Right renal pelvis (tissue), 4 donors: ENCODE measurements at regions not wholly inside any gene's neighbourhood (a gene's known extent, or its start where the extent isn't known, plus 50 kb on each side); places are given as distances from the start of the nearest gene placed in this dataset.

Experiments used
- DNase-seq, 4 donors: peaks; one replicate each; pipeline ENCODE4 v3.0.0-alpha.2; 2013; ENCODE audit warnings: low read depth in 4 of 4, low spot score in 3 of 4, missing footprints in 1 of 4

DNA sequence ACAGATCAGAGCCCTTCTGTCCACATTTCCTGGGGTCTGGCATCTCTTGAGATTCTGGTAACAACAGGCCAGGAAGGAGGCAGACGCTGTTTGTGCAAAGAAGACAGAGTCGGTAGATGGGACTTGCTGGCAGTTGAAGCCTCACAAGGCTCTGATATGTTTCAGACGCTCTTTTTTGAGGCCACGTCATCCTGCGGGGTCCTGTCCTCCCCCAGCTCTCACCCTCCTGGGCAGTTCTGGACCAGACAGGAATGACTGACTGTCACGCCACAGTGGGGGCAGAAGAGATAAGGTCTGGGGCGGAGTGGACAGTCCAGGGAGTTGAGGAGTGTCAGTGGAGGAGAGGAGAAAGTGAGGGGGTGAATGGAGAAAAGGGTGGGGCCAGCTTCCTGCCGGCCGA is 87.1 kb upstream of the SULF2 start:
- DNase-seq = no peak

DNA sequence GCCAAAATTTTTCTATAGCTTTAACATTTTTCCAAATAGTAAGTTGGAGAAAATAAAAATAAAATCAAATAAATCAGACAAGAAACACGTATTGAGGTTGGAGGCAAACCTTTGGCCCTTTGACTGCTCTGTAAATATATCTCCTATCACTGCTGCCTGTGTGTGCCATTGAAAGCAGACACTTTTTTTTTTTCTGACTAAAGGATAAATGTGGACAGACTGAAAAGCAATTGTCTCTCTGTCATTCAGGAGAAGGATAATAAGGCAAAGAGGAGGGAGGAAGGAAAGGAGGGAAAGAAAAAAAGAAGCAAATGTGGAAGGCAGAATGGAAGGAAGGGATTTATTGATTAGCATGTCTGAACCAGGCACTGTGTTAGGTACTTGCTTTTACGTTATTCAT is 85.2 kb upstream of the SULF2 start:
- DNase-seq = no peak

DNA sequence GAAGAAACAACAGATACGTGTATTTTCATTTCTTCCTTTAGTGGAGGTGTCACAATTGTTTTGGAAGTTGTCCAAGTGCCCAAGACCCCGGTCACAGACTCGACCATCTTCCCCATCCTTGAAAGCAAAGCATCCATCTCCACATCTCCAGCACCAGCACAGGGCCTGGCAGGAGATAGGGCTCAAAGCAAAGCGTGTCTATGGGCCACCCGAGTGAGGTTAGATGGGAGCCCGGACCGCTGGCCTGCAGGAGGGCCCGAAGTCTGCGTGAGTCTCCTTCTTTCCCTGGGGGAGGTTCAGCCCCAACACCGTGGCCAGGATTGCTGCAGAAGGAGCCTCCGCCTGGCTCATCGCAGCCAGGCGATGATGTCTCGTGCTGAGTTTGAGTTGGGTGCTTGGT is 83.5 kb upstream of the SULF2 start:
- no peak for DNase-seq

GRCh38 chr20:47868236-47868635 is 83.0 kb upstream of the SULF2 start:
- DNase-seq = no peak

GRCh38 chr20:47867831-47868230 is 82.5 kb upstream of the SULF2 start:
- no peak for DNase-seq

DNA sequence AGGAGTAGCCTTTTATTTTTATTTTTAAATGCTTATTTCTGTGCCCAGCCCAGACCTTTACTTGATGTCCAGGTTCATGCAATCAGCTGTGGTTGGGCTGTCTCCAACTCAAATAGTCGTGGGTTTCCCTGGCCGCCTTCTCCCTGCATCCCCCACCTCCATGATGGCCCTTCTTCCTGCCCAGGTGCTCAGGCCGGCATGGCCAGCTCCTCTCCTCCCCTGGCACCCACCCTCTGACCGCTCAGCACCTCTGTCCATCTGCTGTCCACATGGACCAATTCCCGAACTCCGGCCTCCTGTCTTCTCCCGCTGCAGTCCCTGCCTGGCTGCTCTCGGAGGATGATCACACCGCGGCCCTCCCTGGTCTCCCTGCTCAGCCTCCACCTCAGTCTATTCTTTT is 81.2 kb upstream of the SULF2 start:
- DNase-seq = no peak

DNA sequence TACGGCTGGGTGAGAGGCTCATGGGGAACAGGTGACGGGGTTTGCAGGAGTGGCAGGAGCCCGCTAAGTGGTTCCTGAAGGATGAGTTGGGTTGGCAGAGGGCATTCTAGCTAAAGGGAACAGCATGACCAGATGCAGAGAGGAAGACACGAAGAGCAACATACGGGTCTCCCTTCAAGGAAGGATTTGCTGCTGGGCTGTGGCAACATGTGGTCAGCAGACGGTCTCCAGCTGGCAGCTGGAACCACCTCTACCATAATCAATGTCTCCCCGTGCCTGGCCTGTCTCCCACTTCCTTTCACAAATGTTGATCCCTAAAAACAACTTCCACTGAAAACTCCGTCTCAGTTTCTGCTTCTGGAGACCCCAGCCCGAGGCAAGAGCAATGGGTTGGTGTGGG is 80.6 kb upstream of the SULF2 start:
- DNase-seq = no peak

DNA sequence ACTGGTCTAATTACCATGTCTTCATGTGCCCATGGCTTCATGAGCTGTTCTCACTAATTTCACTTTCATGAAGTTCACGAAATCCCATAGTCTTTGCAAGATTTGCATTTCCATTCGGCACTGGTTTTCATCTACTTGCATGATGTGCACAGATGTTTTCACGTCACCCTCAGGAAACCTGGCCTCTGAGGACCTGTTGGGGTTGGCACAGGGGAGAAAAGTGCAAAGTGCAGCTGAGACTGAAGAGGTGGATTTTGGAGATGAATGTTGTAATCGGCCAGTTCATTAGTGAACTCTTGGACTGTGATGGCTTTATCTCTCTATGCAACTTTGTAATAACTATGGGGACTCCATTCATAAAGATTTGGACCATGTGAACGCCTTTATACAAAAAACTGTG is 80.2 kb upstream of the SULF2 start:
- no peak for DNase-seq

GRCh38 chr20:47863981-47864380 is 78.7 kb upstream of the SULF2 start:
- no peak for DNase-seq

GRCh38 chr20:47863315-47863965 is 78.2 kb upstream of the SULF2 start:
- no peak for DNase-seq

DNA sequence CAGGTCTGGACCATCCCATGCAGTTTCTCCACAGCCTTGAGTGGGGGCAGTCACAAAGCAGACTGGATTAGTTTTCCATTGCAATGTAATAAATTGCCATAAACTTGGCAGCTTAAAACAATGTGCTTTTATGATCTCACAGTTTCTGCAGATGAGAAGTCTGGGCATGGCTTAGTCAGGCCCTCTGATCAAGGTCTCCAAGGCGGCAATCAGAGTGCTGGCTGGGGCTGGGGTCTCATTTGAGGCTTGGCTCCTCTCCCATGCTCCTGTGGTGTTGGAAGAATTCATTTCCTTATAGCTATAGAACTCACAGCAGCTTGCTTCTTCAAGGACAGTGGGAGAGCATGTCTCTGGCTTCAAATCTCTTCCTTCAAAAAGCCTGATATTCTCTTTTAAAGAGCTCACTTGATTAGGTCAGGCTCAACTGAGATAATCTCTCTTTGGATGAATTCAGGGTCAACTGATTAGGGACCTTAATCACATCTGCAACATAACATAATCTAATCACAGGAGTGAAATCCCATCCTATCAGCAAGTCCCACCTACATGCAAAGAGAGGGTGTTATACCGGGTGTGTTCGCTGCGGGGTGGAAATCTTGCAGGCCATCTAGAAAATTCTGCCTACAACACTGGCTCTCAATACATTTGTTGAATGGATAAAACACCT is 77.4 kb upstream of the SULF2 start:
- DNase-seq = no peak

DNA sequence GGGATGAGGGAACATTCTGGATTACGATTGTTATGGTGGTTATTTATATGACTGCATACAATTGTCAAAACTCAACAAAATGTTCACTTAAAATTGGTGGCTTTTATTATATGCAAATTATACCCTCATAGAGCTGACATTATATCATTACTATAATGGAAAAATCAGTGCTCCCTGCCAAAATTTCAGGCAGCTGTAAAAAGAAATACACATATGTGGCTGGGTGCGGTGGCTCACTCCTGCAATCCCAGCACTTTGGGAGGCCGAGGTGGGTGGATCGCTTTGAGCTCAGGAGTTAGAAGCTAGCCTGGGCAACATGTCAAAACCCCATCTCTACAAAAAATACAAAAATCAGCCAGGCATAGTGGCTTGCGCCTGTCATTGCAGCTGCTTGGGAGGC is 75.8 kb upstream of the SULF2 start:
- DNase-seq = no peak

DNA sequence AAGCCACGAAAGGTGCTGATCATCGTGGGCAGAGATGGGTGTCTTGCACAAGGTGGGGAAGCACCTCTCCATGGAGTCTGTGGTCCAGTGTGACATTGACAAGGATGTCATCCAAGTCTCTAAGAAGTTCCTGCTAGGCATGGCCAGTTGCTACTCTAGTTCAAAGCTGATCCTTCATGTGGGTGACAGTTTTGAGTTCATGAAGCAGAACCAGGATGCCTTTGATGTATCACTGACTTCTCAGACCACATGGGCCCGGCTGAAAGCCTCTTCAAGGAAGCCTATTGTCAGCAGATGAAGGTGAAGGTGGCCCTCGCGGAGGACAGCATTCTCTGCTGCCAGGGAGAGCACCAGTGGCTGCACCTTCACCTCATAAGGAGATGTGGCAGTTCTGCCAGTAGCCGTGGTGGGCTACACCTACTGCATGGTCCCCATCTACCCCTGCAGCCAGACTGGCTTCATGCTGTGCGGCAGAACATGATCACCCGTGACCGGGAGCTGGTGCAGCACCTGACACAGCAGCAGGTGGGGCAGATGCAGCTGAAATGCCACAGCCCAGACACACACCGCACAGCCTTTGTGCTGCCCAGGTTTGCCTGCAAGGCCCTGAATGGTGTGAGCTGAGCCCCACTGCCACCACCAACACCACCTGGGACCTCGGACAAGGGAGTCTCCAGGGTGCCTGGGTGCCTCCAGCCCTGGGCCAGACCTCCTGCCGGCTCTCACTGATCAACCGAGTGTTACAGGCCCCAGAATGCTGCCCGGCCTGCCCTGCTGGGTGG is 75.0 kb upstream of the SULF2 start:
- no peak for DNase-seq

GRCh38 chr20:47859278-47859677 is 74.0 kb upstream of the SULF2 start:
- DNase-seq = no peak

GRCh38 chr20:47857569-47858464 is 72.5 kb upstream of the SULF2 start:
- DNase-seq = peak in 3 of 4 donors; percentile 50 to 67 (median 53)

- no peak for DNase-seq
These were observed 71.9 kb upstream of the SULF2 start for GRCh38 chr20:47857187-47857568.

GRCh38 chr20:47855799-47856198 is 70.5 kb upstream of the SULF2 start:
- no peak for DNase-seq

GRCh38 chr20:47854687-47855212 is 69.5 kb upstream of the SULF2 start:
- DNase-seq = no peak

- DNase-seq = no peak
These were observed 66.5 kb upstream of the SULF2 start for GRCh38 chr20:47851774-47852173.

- no peak for DNase-seq
These were observed 64.9 kb upstream of the SULF2 start for GRCh38 chr20:47850146-47850545.

GRCh38 chr20:47849596-47849995 is 64.3 kb upstream of the SULF2 start:
- DNase-seq = no peak
